NCI-H1105 (cell line): ENCODE measurements at regions not wholly inside any gene's neighbourhood (a gene's known extent, or its start where the extent isn't known, plus 50 kb on each side); places are given as distances from the start of the nearest gene placed in this dataset.

Source experiments
- DNase-seq: peaks from one replicate; lab custom pipeline; 2025; lab: John Stamatoyannopoulos, UW

GRCh38 chr4:144903953-144904711 is 193.9 kb downstream of the ANAPC10 start:
- no peak for DNase-seq

GRCh38 chr4:144905286-144905685 is 192.7 kb downstream of the ANAPC10 start:
- no peak for DNase-seq

GRCh38 chr4:144906181-144906925 is 191.6 kb downstream of the ANAPC10 start:
- DNase-seq, result no peak

- no peak for DNase-seq
These were observed 187.3 kb downstream of the ANAPC10 start for GRCh38 chr4:144910723-144911122.
